Loucy (cell line): ENCODE measurements at regions not wholly inside any gene's neighbourhood (a gene's known extent, or its start where the extent isn't known, plus 50 kb on each side); places are given as distances from the start of the nearest gene placed in this dataset.

ENCODE experiments used
- H2AFZ ChIP-seq: fragments of 200-600 bp; sonication (generic); 2 replicates; pipeline ENCODE4 v1.6.0; 2016; ENCODE audit warnings: antibody characterized with exemption, mild to moderate bottlenecking, low read length, moderate library complexity
- H3F3A ChIP-seq: fragments of 200-600 bp; 2 replicates; pipeline ENCODE4 v1.6.0; 2016; ENCODE audit warnings: antibody characterized with exemption, low read depth, mild to moderate bottlenecking
- H3K27me3 ChIP-seq: fragments of 200-600 bp; sonication (generic); 2 replicates; pipeline ENCODE4 v1.6.1; 2014; ENCODE audit warnings: low read length, mild to moderate bottlenecking; ENCODE audit not compliant: insufficient read depth, poor library complexity, severe bottlenecking
- H3K36me3 ChIP-seq: fragments of 200-600 bp; sonication (generic); 2 replicates; pipeline ENCODE4 v1.6.1; 2016; ENCODE audit warnings: low read length; ENCODE audit not compliant: insufficient read depth
- H3K4me1 ChIP-seq: fragments of 200-600 bp; sonication (generic); 2 replicates; pipeline ENCODE4 v1.5.1; 2014; ENCODE audit warnings: low read length, mild to moderate bottlenecking; ENCODE audit not compliant: insufficient read depth, poor library complexity, severe bottlenecking
- H3K4me2 ChIP-seq: fragments of 200-600 bp; sonication (generic); 2 replicates; pipeline ENCODE4 v1.6.0; 2014; ENCODE audit warnings: antibody characterized with exemption, low read length, low read depth, mild to moderate bottlenecking; ENCODE audit not compliant: poor library complexity, severe bottlenecking
- H3K4me3 ChIP-seq: fragments of 200-600 bp; sonication (generic); 2 replicates; pipeline ENCODE4 v1.5.1; 2014; ENCODE audit warnings: low read length, mild to moderate bottlenecking, mixed read lengths; ENCODE audit not compliant: poor library complexity, severe bottlenecking
- H3K79me2 ChIP-seq: fragments of 200-600 bp; sonication (generic); 2 replicates; pipeline ENCODE4 v1.6.1; 2014; ENCODE audit warnings: low read length; ENCODE audit not compliant: insufficient read depth
- H3K9ac ChIP-seq: fragments of 200-600 bp; sonication (generic); 2 replicates; pipeline ENCODE4 v1.6.0; 2014; ENCODE audit warnings: mild to moderate bottlenecking, low read depth, low read length, moderate library complexity; ENCODE audit not compliant: poor library complexity, severe bottlenecking
- H3K9me2 ChIP-seq: fragments of 200-600 bp; sonication (generic); replicated peaks from 2 replicates; pipeline ENCODE4 v1.6.1; 2016; ENCODE audit warnings: low read depth, low read length, mixed read lengths
- H3K9me3 ChIP-seq: fragments of 200-600 bp; sonication (generic); 2 replicates; pipeline ENCODE4 v1.6.1; 2014; ENCODE audit warnings: mild to moderate bottlenecking, antibody characterized with exemption, low read length, low read depth; ENCODE audit not compliant: insufficient read depth
- H4K20me1 ChIP-seq: fragments of 200-600 bp; sonication (generic); 2 replicates; pipeline ENCODE4 v1.6.0; 2014; ENCODE audit warnings: antibody characterized with exemption, low read length, mild to moderate bottlenecking; ENCODE audit not compliant: insufficient read depth, poor library complexity, severe bottlenecking
- CTCF ChIP-seq: fragments of 200-600 bp; sonication (generic); conservative IDR thresholded peaks from 2 replicates; pipeline ENCODE4 v1.5.1; 2014; ENCODE audit warnings: mild to moderate bottlenecking, antibody characterized with exemption, low read length
- EZH2phosphoT487 ChIP-seq: fragments of 200-600 bp; IDR thresholded peaks from 2 replicates; pipeline ENCODE4 v1.6.1; 2018; ENCODE audit warnings: antibody characterized with exemption, mild to moderate bottlenecking, moderate library complexity, borderline replicate concordance

GRCh38 chr12:5348491-5348890, 83.4 kb upstream of the NTF3 start:
- Histone ChIP-seq H3F3A (no peaks in the 10 kb centered on the region), H3K9me2 (no peaks in the 10 kb centered on the region), H3K4me2 (no peak overlapping the region), H3K27me3 (no peaks in the 10 kb centered on the region), H3K4me3 (no peak overlapping the region), H3K9ac (no peak overlapping the region), H2AFZ (no peak overlapping the region), H3K79me2 (no peaks in the 10 kb centered on the region), H4K20me1 (no peaks in the 10 kb centered on the region), H3K9me3 (no peaks in the 10 kb centered on the region), H3K36me3 (no peaks in the 10 kb centered on the region), H3K4me1 (no peaks in the 10 kb centered on the region)
- no peak for TF ChIP-seq EZH2phosphoT487
- TF ChIP-seq CTCF: no peak

- Histone ChIP-seq H3K79me2 (no peaks in the 10 kb centered on the region), H3K9me2 (no peaks in the 10 kb centered on the region), H2AFZ (no peak overlapping the region), H3K4me1 (no peaks in the 10 kb centered on the region), H3K9ac (no peak overlapping the region), H3K4me3 (no peak overlapping the region), H3K27me3 (no peaks in the 10 kb centered on the region), H3K4me2 (no peak overlapping the region), H3K9me3 (no peaks in the 10 kb centered on the region), H3F3A (no peaks in the 10 kb centered on the region), H3K36me3 (no peaks in the 10 kb centered on the region), H4K20me1 (no peaks in the 10 kb centered on the region)
- TF ChIP-seq CTCF: no peak
- TF ChIP-seq EZH2phosphoT487: no peak
Measured at GRCh38 chr12:5364036-5364770, 67.7 kb upstream of the NTF3 start.

GRCh38 chr12:5369298-5369697, 62.6 kb upstream of the NTF3 start:
- Histone ChIP-seq H3K9me2 (no peaks in the 10 kb centered on the region), H3K9ac (no peak overlapping the region), H3K36me3 (no peaks in the 10 kb centered on the region), H4K20me1 (no peaks in the 10 kb centered on the region), H3F3A (no peaks in the 10 kb centered on the region), H3K79me2 (no peaks in the 10 kb centered on the region), H2AFZ (no peak overlapping the region), H3K4me1 (no peaks in the 10 kb centered on the region), H3K4me3 (no peak overlapping the region), H3K27me3 (no peaks in the 10 kb centered on the region), H3K4me2 (no peak overlapping the region), H3K9me3 (no peaks in the 10 kb centered on the region)
- no peak for TF ChIP-seq CTCF
- TF ChIP-seq EZH2phosphoT487: no peak
